ENCODE measurements at regions not wholly inside any gene's neighbourhood (a gene's known extent, or its start where the extent isn't known, plus 50 kb on each side); places are given as distances from the start of the nearest gene placed in this dataset.
"Not testable (repeated sequence)": the region's sequence is repeated elsewhere in the genome, so short reads cannot be mapped to it uniquely, and the experiment has no call there.

DNA sequence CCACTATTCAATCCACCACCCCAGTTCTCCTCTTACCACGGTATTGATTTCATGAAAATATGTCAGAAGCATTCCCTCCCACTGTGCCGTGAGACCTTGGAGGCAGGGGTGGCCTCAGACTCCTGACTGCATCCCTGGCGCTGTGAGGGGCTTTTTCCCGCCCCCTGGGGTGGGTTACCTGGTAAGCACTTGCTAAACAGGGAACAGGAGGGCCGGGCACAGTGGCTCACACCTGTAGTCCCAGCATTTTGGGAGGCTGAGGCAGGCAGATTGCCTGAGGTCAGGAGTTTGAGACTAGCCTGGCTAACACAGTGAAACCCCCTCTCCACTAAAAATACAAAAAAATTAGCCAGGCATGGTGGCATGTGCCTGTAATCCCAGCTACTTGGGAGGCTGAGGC lies 80.5 kb downstream of the CPZ start:
- DNase-seq, result not testable (repeated sequence)

DNA sequence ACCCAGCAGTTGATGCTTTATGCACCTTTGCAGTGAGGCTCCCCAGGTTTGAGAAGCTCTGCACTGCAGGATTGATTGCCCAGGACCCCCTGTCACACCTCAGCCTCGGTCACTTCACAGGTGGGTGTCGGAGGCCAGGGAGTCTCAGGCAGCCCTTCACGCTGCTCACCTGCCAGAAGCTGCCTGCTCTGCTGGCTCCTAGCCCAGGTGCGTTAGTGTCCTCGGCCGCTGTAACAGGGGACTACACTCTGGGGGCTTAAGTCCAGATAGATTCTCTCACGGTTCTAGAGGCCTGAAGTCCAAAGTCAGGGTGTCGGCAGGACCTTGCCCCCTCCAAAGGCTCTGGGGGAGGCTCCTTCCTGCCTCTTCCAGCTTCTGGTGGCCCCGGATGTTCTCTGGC lies 79.9 kb downstream of the CPZ start:
- DNase-seq, result no peak

DNA sequence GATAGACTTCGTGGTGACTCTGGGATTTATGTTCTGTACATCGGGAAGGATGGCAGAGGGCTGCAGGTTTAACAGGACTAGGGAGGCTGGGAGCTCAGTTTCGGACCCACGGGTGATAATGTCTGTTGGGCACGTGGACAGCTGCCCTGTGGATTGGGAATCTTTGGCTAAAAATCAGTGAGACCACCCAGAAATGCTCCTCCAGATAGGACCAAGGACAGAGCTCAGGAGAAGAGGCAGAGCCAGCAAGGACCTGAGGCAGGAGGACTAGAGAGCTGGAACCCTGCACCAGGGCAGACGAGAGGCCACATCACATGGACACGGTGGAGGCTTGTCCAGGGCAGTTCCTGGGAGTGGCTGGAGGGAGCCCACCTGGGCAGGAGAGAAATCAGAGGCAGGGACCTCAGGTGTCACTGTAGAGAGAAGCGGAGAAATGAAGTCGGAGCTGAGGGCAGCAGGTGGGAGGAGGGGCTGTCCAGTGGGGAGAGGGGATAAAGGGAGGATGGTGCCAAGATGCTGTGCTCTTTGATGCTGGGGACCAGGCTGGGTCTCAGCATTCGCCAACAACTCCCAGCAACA lies 79.2 kb downstream of the CPZ start:
- DNase-seq, result no peak
